KMS-11 (cell line): ENCODE measurements at regions not wholly inside any gene's neighbourhood (a gene's known extent, or its start where the extent isn't known, plus 50 kb on each side); places are given as distances from the start of the nearest gene placed in this dataset.

ENCODE experiments used
- H2AFZ ChIP-seq: fragments of 200-600 bp; sonication (generic); 2 replicates; pipeline ENCODE4 v1.6.1; 2016; ENCODE audit warnings: antibody characterized with exemption, mixed run types, low read depth
- H3K27ac ChIP-seq: fragments of 200-600 bp; sonication (generic); 2 replicates; pipeline ENCODE4 v1.6.1; 2016; ENCODE audit warnings: mild to moderate bottlenecking, mixed run types
- H3K27me3 ChIP-seq: fragments of 200-600 bp; sonication (generic); 2 replicates; pipeline ENCODE4 v1.6.1; 2017; ENCODE audit warnings: mild to moderate bottlenecking, low read depth, mixed run types, moderate library complexity; ENCODE audit not compliant: insufficient read depth
- H3K36me3 ChIP-seq: fragments of 200-600 bp; sonication (generic); 2 replicates; pipeline ENCODE4 v1.6.1; 2017; ENCODE audit warnings: mild to moderate bottlenecking, mixed run types; ENCODE audit not compliant: insufficient read depth
- H3K4me1 ChIP-seq: fragments of 200-600 bp; sonication (generic); 2 replicates; pipeline ENCODE4 v1.6.1; 2016; ENCODE audit warnings: mild to moderate bottlenecking, low read depth, mixed run types; ENCODE audit not compliant: poor library complexity, severe bottlenecking
- H3K4me2 ChIP-seq: fragments of 200-600 bp; sonication (generic); 2 replicates; pipeline ENCODE4 v1.7.0; 2016; ENCODE audit warnings: mild to moderate bottlenecking, mixed run types
- H3K4me3 ChIP-seq: fragments of 200-600 bp; sonication (generic); IDR thresholded peaks from 2 replicates; pipeline ENCODE4 v1.6.1; 2017; ENCODE audit warnings: low read depth, low read length, mixed read lengths; ENCODE audit not compliant: insufficient read depth
- H3K79me2 ChIP-seq: fragments of 200-600 bp; sonication (generic); 2 replicates; pipeline ENCODE4 v1.6.1; 2016; ENCODE audit warnings: low read depth, mixed run types; ENCODE audit not compliant: insufficient read depth
- H3K9ac ChIP-seq: fragments of 200-600 bp; sonication (generic); 2 replicates; pipeline ENCODE4 v1.6.1; 2016; ENCODE audit warnings: mild to moderate bottlenecking, mixed run types
- H4K20me1 ChIP-seq: fragments of 200-600 bp; sonication (generic); 2 replicates; pipeline ENCODE4 v1.6.1; 2016; ENCODE audit warnings: mild to moderate bottlenecking, mixed run types; ENCODE audit not compliant: insufficient read depth
- TF ChIP-seq, protein P1 (sequence below): fragments of 200-600 bp; sonication (generic); conservative IDR thresholded peaks from 2 replicates; pipeline ENCODE4 v1.6.1; 2017; ENCODE audit warnings: low read depth, mild to moderate bottlenecking, antibody characterized with exemption, low read length, moderate library complexity, mixed read lengths

DNA sequence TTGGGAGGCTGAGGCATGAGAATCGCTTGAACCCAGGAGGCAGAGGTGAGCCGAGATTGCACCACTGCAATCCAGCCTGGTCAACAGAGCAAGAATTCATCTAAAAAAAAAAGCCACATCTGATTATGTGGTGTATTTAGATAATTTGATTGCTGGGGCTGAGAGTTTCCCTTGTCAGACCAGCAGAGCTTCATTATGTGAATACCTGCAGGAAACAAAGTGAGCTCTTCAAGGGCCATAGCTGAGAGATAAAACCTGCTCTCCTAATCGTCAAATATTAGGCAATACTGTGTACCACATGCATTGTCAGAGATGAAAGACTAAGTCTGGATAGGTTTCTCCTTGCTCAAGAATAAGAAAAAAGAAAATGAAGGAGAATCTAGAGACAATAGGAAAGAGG, 800.0 kb upstream of the IGFBP7 start:
- Histone ChIP-seq H3K9ac (no peak overlapping the region), H3K4me2 (no peak overlapping the region), H3K4me1 (no peaks in the 10 kb centered on the region), H3K27ac (no peak overlapping the region), H3K79me2 (no peaks in the 10 kb centered on the region), H2AFZ (no peak overlapping the region), H3K27me3 (no peaks in the 10 kb centered on the region), H3K4me3 (no peak overlapping the region), H4K20me1 (no peaks in the 10 kb centered on the region), H3K36me3 (no peaks in the 10 kb centered on the region)
- TF ChIP-seq, protein P1, sequence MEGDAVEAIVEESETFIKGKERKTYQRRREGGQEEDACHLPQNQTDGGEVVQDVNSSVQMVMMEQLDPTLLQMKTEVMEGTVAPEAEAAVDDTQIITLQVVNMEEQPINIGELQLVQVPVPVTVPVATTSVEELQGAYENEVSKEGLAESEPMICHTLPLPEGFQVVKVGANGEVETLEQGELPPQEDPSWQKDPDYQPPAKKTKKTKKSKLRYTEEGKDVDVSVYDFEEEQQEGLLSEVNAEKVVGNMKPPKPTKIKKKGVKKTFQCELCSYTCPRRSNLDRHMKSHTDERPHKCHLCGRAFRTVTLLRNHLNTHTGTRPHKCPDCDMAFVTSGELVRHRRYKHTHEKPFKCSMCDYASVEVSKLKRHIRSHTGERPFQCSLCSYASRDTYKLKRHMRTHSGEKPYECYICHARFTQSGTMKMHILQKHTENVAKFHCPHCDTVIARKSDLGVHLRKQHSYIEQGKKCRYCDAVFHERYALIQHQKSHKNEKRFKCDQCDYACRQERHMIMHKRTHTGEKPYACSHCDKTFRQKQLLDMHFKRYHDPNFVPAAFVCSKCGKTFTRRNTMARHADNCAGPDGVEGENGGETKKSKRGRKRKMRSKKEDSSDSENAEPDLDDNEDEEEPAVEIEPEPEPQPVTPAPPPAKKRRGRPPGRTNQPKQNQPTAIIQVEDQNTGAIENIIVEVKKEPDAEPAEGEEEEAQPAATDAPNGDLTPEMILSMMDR = no peak

DNA sequence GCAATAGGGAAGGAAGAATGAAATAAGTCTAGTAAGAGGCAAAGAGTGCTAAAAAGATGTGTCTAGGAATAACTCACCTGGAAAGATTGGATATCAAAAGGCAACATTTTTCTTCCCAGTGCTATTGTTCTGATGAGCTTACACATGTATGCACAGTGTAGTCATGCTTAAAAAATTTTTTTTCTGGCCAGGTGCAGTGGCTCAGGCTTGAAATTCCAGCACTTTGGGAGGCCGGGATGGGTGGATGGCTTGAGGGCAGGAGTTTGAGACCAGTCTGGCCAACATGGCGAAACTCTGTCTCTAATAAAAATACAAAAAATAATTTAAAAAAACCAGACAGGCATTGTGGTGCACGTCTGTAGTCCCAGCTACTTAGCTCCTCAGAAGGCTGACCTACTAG, 795.8 kb upstream of the IGFBP7 start:
- Histone ChIP-seq H3K27me3 (no peaks in the 10 kb centered on the region), H3K4me1 (no peaks in the 10 kb centered on the region), H4K20me1 (no peaks in the 10 kb centered on the region), H3K4me3 (no peak overlapping the region), H2AFZ (no peak overlapping the region), H3K27ac (no peak overlapping the region), H3K9ac (no peak overlapping the region), H3K36me3 (no peaks in the 10 kb centered on the region), H3K79me2 (no peaks in the 10 kb centered on the region), H3K4me2 (no peak overlapping the region)
- TF ChIP-seq, protein P1 = no peak

DNA sequence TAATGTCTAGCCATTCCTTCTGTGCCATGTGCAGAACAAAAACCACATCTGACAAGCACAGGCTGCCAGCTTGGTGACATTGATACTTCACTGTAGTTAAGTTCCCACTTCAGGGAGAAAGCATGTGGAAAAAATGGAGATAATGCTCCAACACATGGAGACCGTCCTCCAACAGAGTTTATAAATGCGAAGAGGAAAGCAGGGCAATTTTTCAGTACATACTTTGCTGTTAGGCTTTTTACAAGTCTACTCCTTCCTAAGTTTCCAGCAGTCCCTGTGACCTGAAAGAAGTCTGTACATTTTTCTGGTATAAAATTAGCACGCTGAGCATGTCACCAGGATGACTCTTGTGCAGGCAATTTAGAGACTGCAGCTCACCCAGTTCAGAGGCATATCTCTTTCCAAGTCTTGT, 766.9 kb upstream of the IGFBP7 start:
- Histone ChIP-seq H3K27me3 (no peaks in the 10 kb centered on the region), H3K4me1 (no peaks in the 10 kb centered on the region), H3K79me2 (no peaks in the 10 kb centered on the region), H3K4me2 (no peak overlapping the region), H2AFZ (no peak overlapping the region), H3K36me3 (no peaks in the 10 kb centered on the region), H3K27ac (no peak overlapping the region), H3K9ac (no peak overlapping the region), H4K20me1 (no peaks in the 10 kb centered on the region), H3K4me3 (no peak overlapping the region)
- TF ChIP-seq, protein P1 = no peak

DNA sequence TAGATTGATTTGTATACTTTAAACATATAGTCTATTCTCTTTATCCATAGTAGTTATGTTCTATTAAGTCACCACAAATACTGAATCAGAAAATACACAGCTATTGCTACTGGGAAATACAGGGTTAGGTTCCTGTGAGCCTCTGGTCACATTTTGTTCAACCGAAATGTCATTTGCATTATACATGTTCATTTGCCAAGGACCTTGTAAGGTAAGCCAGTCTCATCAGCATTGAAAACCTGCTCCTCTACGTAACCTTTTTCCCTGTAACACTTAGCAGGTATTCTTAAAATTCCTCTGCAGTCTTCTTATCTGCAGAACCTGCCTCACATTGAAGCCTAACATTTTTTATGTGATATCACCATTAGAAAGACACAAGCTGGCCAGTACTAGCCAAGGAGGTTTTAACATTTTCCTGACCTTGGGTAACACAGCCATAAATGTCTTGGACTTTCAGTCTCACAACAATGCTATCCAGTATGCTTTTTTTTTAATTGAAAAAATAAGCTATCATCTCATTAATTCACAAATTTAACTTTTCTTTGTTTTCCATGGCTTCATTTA, 765.7 kb upstream of the IGFBP7 start:
- H3K27me3 ChIP-seq = no peaks in the 10 kb centered on the region
- no peak overlapping the region for H3K9ac ChIP-seq
- no peak overlapping the region for H3K4me3 ChIP-seq
- no peaks in the 10 kb centered on the region for H3K36me3 ChIP-seq
- no peak overlapping the region for H3K27ac ChIP-seq
- TF ChIP-seq, protein P1 = no peak
- no peak overlapping the region for H3K4me2 ChIP-seq
- H4K20me1 ChIP-seq = no peaks in the 10 kb centered on the region
- no peaks in the 10 kb centered on the region for H3K79me2 ChIP-seq
- no peaks in the 10 kb centered on the region for H3K4me1 ChIP-seq
- no peak overlapping the region for H2AFZ ChIP-seq
